PC-3 (cell line): ENCODE measurements at regions not wholly inside any gene's neighbourhood (a gene's known extent, or its start where the extent isn't known, plus 50 kb on each side); places are given as distances from the start of the nearest gene placed in this dataset.

Source experiments
- ATAC-seq: fragments of 200-7000 bp; cut with Tn5 transposase; 2 replicates; pipeline ENCODE4 v1.9.1; 2020; ENCODE audit warnings: mild to moderate bottlenecking, moderate library complexity
- BruUV-seq: library from RNA; stranded (reverse); fragments of 400-500 nt; replicated peaks from 2 replicates; lab custom pipeline; 2021; lab: Mats Ljungman, UMichigan
- CTCF ChIA-PET: fragments of 300-600 bp; sonication (Branson Sonifier 250); formaldehyde crosslinking; loops from one replicate; lab custom pipeline; 2022; ENCODE audit warnings: antibody characterized with exemption; lab: Charles Lee
- POLR2A ChIA-PET: fragments of 300-600 bp; sonication (Branson Sonifier 250); formaldehyde crosslinking; loops from one replicate; lab custom pipeline; 2022; ENCODE audit warnings: antibody characterized with exemption; ENCODE audit not compliant: unreplicated experiment; lab: Charles Lee
- DNase-seq: peaks from one replicate; pipeline ENCODE4 v3.0.0-alpha.2; 2015
- H2AFZ ChIP-seq: fragments of 300-600 bp; sonication (generic); 2 replicates; pipeline ENCODE4 v1.6.0; 2016; ENCODE audit warnings: antibody characterized with exemption, low read length
- H3F3A ChIP-seq: fragments of 300-600 bp; sonication (generic); one replicate; pipeline ENCODE4 v1.6.0; 2017; ENCODE audit warnings: antibody characterized with exemption, low read length, control low read depth, mild to moderate bottlenecking; ENCODE audit not compliant: unreplicated experiment
- H3K27ac ChIP-seq: fragments of 300-600 bp; sonication (generic); 2 replicates; pipeline ENCODE4 v1.5.1; 2016; ENCODE audit warnings: mild to moderate bottlenecking, low read length
- H3K27me3 ChIP-seq: fragments of 300-600 bp; sonication (generic); 2 replicates; pipeline ENCODE4 v1.6.1; 2016; ENCODE audit warnings: low read length, mixed read lengths
- H3K36me3 ChIP-seq: fragments of 300-600 bp; sonication (generic); 2 replicates; pipeline ENCODE4 v1.6.1; 2016; ENCODE audit warnings: low read depth, mixed run types, low read length, mixed read lengths
- H3K4me1 ChIP-seq: fragments of 300-600 bp; sonication (generic); 2 replicates; pipeline ENCODE4 v1.5.1; 2016; ENCODE audit warnings: low read length; ENCODE audit not compliant: insufficient read depth
- H3K4me2 ChIP-seq: fragments of 300-600 bp; sonication (generic); 2 replicates; pipeline ENCODE4 v1.6.0; 2016; ENCODE audit warnings: low read length
- H3K4me3 ChIP-seq: fragments of 300-600 bp; sonication (generic); 2 replicates; pipeline ENCODE4 v1.5.1; 2016; ENCODE audit warnings: mild to moderate bottlenecking, low read length, mixed read lengths
- H3K79me2 ChIP-seq: fragments of 300-600 bp; sonication (generic); 2 replicates; pipeline ENCODE4 v1.6.1; 2017; ENCODE audit warnings: low read length, mixed read lengths
- H3K9ac ChIP-seq: fragments of 300-600 bp; sonication (generic); 2 replicates; pipeline ENCODE4 v1.6.0; 2016; ENCODE audit warnings: mild to moderate bottlenecking, low read length
- H3K9me2 ChIP-seq: fragments of 300-600 bp; sonication (generic); replicated peaks from 2 replicates; pipeline ENCODE4 v1.6.1; 2016; ENCODE audit warnings: mixed run types, low read length, mixed read lengths
- H3K9me3 ChIP-seq: fragments of 300-600 bp; sonication (generic); 2 replicates; pipeline ENCODE4 v1.6.1; 2016; ENCODE audit warnings: low read length, mixed read lengths
- H4K20me1 ChIP-seq: fragments of 300-600 bp; sonication (generic); 2 replicates; pipeline ENCODE4 v1.6.1; 2016; ENCODE audit warnings: low read length, mixed read lengths
- EZH2 ChIP-seq: fragments of 300-600 bp; sonication (generic); IDR thresholded peaks from one replicate; pipeline ENCODE4 v1.6.1; 2017; ENCODE audit warnings: antibody characterized with exemption, mild to moderate bottlenecking, low read length; ENCODE audit not compliant: unreplicated experiment
- EZH2phosphoT487 ChIP-seq: fragments of 300-600 bp; sonication (generic); IDR thresholded peaks from 2 replicates; pipeline ENCODE4 v1.6.1; 2018; ENCODE audit warnings: mild to moderate bottlenecking, antibody characterized with exemption, low read length, borderline replicate concordance
- intact Hi-C: fragments of 100-400 bp; cut with micrococcal nuclease; formaldehyde crosslinking; loops from 2 replicates; pipeline ENCODE4 v1.9.0; 2023
- TF ChIP-seq, protein P1 (sequence below): fragments of 300-600 bp; sonication (generic); conservative IDR thresholded peaks from 2 replicates; pipeline ENCODE4 v1.5.1; 2017; ENCODE audit warnings: antibody characterized with exemption, low read depth, mild to moderate bottlenecking, low read length

DNA sequence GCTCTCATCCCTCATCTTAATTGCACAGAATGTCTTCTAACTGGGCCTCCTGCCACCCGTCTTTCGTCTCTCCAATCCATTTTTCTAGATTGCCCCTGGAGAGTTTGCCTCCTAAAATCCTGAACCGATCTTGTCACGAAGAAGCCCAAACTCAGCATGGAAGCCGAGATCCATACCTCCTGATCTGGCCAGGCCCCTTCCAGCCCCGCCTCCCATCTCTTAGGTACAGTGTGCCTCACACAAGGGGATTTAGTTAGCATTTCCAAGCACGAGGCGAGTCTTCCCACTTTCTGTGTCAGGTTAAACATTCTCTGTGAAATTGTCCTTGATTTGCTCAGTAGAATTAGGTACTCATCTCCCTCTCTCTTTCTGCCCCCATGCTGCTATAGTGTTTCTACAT lies 80.0 kb upstream of the TENM3 start:
- Histone ChIP-seq H3K9ac (no peak overlapping the region), H3F3A (no peaks in the 10 kb centered on the region), H3K27me3 (no peaks in the 10 kb centered on the region), H4K20me1 (no peaks in the 10 kb centered on the region), H3K4me1 (no peaks in the 10 kb centered on the region), H3K4me3 (no peak overlapping the region), H2AFZ (no peak overlapping the region), H3K79me2 (no peaks in the 10 kb centered on the region), H3K9me3 (no peaks in the 10 kb centered on the region), H3K36me3 (no peaks in the 10 kb centered on the region), H3K9me2 (no peaks in the 10 kb centered on the region), H3K4me2 (no peak overlapping the region), H3K27ac (no peak overlapping the region)
- TF ChIP-seq, protein P1, sequence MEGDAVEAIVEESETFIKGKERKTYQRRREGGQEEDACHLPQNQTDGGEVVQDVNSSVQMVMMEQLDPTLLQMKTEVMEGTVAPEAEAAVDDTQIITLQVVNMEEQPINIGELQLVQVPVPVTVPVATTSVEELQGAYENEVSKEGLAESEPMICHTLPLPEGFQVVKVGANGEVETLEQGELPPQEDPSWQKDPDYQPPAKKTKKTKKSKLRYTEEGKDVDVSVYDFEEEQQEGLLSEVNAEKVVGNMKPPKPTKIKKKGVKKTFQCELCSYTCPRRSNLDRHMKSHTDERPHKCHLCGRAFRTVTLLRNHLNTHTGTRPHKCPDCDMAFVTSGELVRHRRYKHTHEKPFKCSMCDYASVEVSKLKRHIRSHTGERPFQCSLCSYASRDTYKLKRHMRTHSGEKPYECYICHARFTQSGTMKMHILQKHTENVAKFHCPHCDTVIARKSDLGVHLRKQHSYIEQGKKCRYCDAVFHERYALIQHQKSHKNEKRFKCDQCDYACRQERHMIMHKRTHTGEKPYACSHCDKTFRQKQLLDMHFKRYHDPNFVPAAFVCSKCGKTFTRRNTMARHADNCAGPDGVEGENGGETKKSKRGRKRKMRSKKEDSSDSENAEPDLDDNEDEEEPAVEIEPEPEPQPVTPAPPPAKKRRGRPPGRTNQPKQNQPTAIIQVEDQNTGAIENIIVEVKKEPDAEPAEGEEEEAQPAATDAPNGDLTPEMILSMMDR, result no peak
- TF ChIP-seq EZH2phosphoT487 (no peak), EZH2 (no peak)
- POLR2A ChIA-PET, result no interaction called here
- CTCF ChIA-PET, result no interaction called here
- BruUV-seq, result no TSS peak
- intact Hi-C loops, result no loop called here
- DNase-seq, result no peak
- no peak for ATAC-seq

DNA sequence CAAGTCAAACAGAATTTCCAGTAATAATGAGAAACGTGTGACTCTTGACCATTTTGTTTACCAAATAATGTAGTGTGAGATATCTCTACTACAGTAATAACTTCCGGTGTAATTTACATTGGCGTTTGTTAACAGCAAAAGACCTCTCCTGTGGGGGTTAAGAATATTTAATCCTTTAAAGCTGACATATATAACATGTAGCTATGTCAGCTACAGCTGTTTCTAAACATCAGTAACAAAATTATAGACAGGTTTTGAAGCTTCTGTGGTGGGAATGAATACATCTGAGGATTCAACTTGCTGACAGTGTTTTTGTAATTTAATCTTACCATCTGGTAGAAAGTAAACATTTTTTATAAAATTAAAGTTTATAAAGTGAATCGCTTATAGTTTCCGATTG lies 73.6 kb upstream of the TENM3 start:
- Histone ChIP-seq H3K4me2 (no peak overlapping the region), H3K9ac (no peak overlapping the region), H3K9me2 (no peaks in the 10 kb centered on the region), H2AFZ (no peak overlapping the region), H3K79me2 (no peaks in the 10 kb centered on the region), H3K27me3 (no peaks in the 10 kb centered on the region), H4K20me1 (no peaks in the 10 kb centered on the region), H3K4me3 (no peak overlapping the region), H3F3A (no peaks in the 10 kb centered on the region), H3K27ac (no peak overlapping the region), H3K4me1 (no peaks in the 10 kb centered on the region), H3K9me3 (no peaks in the 10 kb centered on the region), H3K36me3 (no peaks in the 10 kb centered on the region)
- ChIA-PET POLR2A (interaction anchor here (0.6 kb wide), 1 partner anchor 35 kb away, joined by 3 read pairs; no protein-coding TSS in a partner anchor), CTCF (no interaction called here)
- intact Hi-C loops, result no loop called here
- DNase-seq, result no peak
- TF ChIP-seq, protein P1, result no peak
- BruUV-seq, result no TSS peak
- ATAC-seq, result no peak

DNA sequence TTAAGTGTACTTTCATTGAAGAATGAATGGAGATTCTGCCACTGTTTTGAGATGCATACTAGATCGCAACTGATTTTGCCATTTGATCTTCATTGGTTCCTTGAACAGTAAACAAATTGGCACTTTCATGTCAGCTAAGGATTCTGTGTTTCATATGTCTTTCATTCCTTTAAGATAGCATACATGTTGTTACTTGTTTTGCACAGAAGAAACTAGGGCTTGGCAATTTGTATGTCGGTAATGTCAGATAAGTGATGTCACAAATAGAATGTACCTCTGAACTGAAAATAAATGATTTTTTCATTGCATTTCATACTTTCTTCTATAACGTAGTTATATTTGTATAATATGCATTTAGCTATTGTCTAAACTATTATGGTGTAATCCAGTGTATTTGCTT lies 73.2 kb upstream of the TENM3 start:
- no peaks in the 10 kb centered on the region for H4K20me1 ChIP-seq
- no peaks in the 10 kb centered on the region for H3K4me1 ChIP-seq
- no peak overlapping the region for H3K9ac ChIP-seq
- DNase-seq (no peak), ATAC-seq (no peak)
- no peak overlapping the region for H3K27ac ChIP-seq
- H3F3A ChIP-seq, result no peaks in the 10 kb centered on the region
- H3K9me3 ChIP-seq, result no peaks in the 10 kb centered on the region
- no peak for TF ChIP-seq EZH2
- TF ChIP-seq, protein P1, result no peak
- TF ChIP-seq EZH2phosphoT487, result no peak
- no peaks in the 10 kb centered on the region for H3K9me2 ChIP-seq
- BruUV-seq, result no TSS peak
- POLR2A ChIA-PET, result interaction anchor here (0.6 kb wide), 1 partner anchor 35 kb away, joined by 3 read pairs; no protein-coding TSS in a partner anchor
- no peaks in the 10 kb centered on the region for H3K36me3 ChIP-seq
- no peak overlapping the region for H2AFZ ChIP-seq
- H3K4me2 ChIP-seq, result no peak overlapping the region
- no peaks in the 10 kb centered on the region for H3K79me2 ChIP-seq
- H3K27me3 ChIP-seq, result no peaks in the 10 kb centered on the region
- H3K4me3 ChIP-seq, result no peak overlapping the region
- CTCF ChIA-PET, result no interaction called here
- intact Hi-C loops, result no loop called here
